OCI-LY1 (cell line): ENCODE measurements at regions not wholly inside any gene's neighbourhood (a gene's known extent, or its start where the extent isn't known, plus 50 kb on each side); places are given as distances from the start of the nearest gene placed in this dataset.

Source experiments
- CTCF ChIP-seq: fragments of 200-600 bp; sonication (generic), shearing (Covaris generic); IDR thresholded peaks from 2 replicates; pipeline ENCODE4 v1.5.1; 2017; ENCODE audit warnings: mild to moderate bottlenecking, antibody characterized with exemption, low read length, moderate library complexity, mixed read lengths
- EZH2 ChIP-seq: fragments of 200-600 bp; sonication (generic), shearing (Covaris generic); IDR thresholded peaks from 2 replicates; pipeline ENCODE4 v1.8.0; 2017; ENCODE audit warnings: borderline replicate concordance, mixed run types, mild to moderate bottlenecking, antibody characterized with exemption, low read length, moderate library complexity, mixed read lengths

- no peak for TF ChIP-seq EZH2
- TF ChIP-seq CTCF = no peak
Measured at GRCh38 chr14:54140551-54140950, 183.9 kb upstream of the BMP4 start.
